Glomerular endothelial cell (primary cell): ENCODE measurements at regions not wholly inside any gene's neighbourhood (a gene's known extent, or its start where the extent isn't known, plus 50 kb on each side); places are given as distances from the start of the nearest gene placed in this dataset.

Source experiments
- DNase-seq: peaks from one replicate; pipeline ENCODE4 v3.0.0-alpha.2; 2011; ENCODE audit warnings: low read depth, low spot score; ENCODE audit errors: extremely low read depth

GRCh38 chr12:94760786-94761185 is 110.4 kb upstream of the TMCC3 start:
- DNase-seq, result no peak

GRCh38 chr12:94756789-94757188 is 106.4 kb upstream of the TMCC3 start:
- DNase-seq, result no peak

- no peak for DNase-seq
These were observed 105.2 kb upstream of the TMCC3 start for GRCh38 chr12:94755598-94755997.

GRCh38 chr12:94754653-94755052 is 104.3 kb upstream of the TMCC3 start:
- no peak for DNase-seq

GRCh38 chr12:94753036-94753679 is 102.8 kb upstream of the TMCC3 start:
- no peak for DNase-seq

- DNase-seq, result no peak
These were observed 100.5 kb upstream of the TMCC3 start for GRCh38 chr12:94750864-94751263.

GRCh38 chr12:94749890-94750289 is 99.5 kb upstream of the TMCC3 start:
- no peak for DNase-seq

- DNase-seq, result no peak
These were observed 99.1 kb upstream of the TMCC3 start for GRCh38 chr12:94749455-94749854.

GRCh38 chr12:94748726-94749421 is 98.5 kb upstream of the TMCC3 start:
- no peak for DNase-seq

GRCh38 chr12:94745562-94745961 is 95.2 kb upstream of the TMCC3 start:
- DNase-seq, result no peak

- no peak for DNase-seq
These were observed 92.8 kb upstream of the TMCC3 start for GRCh38 chr12:94743174-94743573.

GRCh38 chr12:94740601-94741362 is 90.4 kb upstream of the TMCC3 start:
- DNase-seq, result no peak

GRCh38 chr12:94736820-94737219 is 86.5 kb upstream of the TMCC3 start:
- DNase-seq, result no peak

- no peak for DNase-seq
These were observed 85.6 kb upstream of the TMCC3 start for GRCh38 chr12:94736004-94736403.

- DNase-seq, result no peak
These were observed 83.4 kb upstream of the TMCC3 start for GRCh38 chr12:94733727-94734126.

- DNase-seq, result no peak
These were observed 82.1 kb upstream of the TMCC3 start for GRCh38 chr12:94732367-94732990.

GRCh38 chr12:94731733-94732360 is 81.5 kb upstream of the TMCC3 start:
- no peak for DNase-seq

GRCh38 chr12:94730847-94731246 is 80.5 kb upstream of the TMCC3 start:
- DNase-seq, result no peak

GRCh38 chr12:94726236-94726835 is 76.0 kb upstream of the TMCC3 start:
- no peak for DNase-seq

GRCh38 chr12:94725375-94726168 is 75.2 kb upstream of the TMCC3 start:
- DNase-seq, result no peak
